ENCODE measurements at regions not wholly inside any gene's neighbourhood (a gene's known extent, or its start where the extent isn't known, plus 50 kb on each side); places are given as distances from the start of the nearest gene placed in this dataset.
"Not testable (repeated sequence)": the region's sequence is repeated elsewhere in the genome, so short reads cannot be mapped to it uniquely, and the experiment has no call there.

DNA sequence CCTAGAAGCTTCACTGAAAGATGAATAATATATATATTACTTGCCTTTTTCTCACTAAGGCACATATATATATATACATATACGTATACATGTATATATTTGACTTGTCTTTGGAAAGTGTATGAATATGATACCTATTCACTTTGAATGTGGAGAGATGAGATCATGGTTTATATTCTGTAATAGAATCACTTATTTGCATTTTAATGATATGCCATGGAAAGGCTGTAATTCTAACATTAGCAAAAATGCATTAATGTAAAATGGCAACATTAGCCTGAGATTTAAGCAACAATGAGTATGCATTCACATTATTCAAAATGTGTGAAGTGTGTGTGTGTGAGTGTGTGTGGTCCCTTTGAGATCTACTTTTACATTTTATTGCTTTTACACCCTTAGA is 54.5 kb upstream of the PRKD1 start:
- 70 to 94% methylated on average over 1 of the region's 1 CpG for WGBS, 2 donors
- DNase-seq, result no peak
- no peaks in the 10 kb centered on the region for H3K4me1 ChIP-seq
- H3K9me3 ChIP-seq, result no peaks in the 10 kb centered on the region
- H3K27ac ChIP-seq, result no peak overlapping the region
- no peaks in the 10 kb centered on the region for H3K27me3 ChIP-seq
- intact Hi-C loops (cut with DNase I), result no loop called here
- no peaks in the 10 kb centered on the region for H3K36me3 ChIP-seq
- TF ChIP-seq POLR2A (IDR thresholded peaks at IDR 0.05), result no peak
- TF ChIP-seq, protein P1, sequence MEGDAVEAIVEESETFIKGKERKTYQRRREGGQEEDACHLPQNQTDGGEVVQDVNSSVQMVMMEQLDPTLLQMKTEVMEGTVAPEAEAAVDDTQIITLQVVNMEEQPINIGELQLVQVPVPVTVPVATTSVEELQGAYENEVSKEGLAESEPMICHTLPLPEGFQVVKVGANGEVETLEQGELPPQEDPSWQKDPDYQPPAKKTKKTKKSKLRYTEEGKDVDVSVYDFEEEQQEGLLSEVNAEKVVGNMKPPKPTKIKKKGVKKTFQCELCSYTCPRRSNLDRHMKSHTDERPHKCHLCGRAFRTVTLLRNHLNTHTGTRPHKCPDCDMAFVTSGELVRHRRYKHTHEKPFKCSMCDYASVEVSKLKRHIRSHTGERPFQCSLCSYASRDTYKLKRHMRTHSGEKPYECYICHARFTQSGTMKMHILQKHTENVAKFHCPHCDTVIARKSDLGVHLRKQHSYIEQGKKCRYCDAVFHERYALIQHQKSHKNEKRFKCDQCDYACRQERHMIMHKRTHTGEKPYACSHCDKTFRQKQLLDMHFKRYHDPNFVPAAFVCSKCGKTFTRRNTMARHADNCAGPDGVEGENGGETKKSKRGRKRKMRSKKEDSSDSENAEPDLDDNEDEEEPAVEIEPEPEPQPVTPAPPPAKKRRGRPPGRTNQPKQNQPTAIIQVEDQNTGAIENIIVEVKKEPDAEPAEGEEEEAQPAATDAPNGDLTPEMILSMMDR (IDR thresholded peaks at IDR 0.05), result no peak
- no peak overlapping the region for H3K4me3 ChIP-seq

DNA sequence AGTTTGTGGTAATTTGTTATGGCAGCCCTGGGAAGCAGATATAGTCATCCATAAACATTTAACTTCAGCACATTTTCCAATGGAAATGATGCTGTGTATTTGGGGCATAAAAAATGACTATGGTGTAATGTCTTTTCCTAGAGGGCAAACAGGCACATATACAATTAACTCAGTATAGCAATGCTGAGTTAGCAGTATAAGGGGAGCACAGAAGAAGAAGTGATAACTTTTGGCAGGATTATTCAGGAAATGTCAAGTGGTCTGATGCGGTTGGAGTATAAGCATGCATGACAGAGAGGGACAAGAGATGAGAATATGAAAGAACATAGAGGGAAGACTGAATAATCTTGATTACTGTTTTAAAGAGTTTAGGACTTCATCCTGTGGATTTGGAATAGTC is 55.3 kb upstream of the PRKD1 start:
- TF ChIP-seq, protein P1 (IDR thresholded peaks at IDR 0.05), result no peak
- no peak for TF ChIP-seq POLR2A (IDR thresholded peaks at IDR 0.05)
- H3K4me3 ChIP-seq, result no peak overlapping the region
- H3K27ac ChIP-seq, result no peak overlapping the region
- no peaks in the 10 kb centered on the region for H3K27me3 ChIP-seq
- intact Hi-C loops (cut with DNase I), result no loop called here
- no peaks in the 10 kb centered on the region for H3K4me1 ChIP-seq
- no peak for DNase-seq
- H3K36me3 ChIP-seq, result no peaks in the 10 kb centered on the region
- WGBS, 2 donors, result 65 to 82% methylated on average over 1 of the region's 1 CpG
- no peaks in the 10 kb centered on the region for H3K9me3 ChIP-seq

DNA sequence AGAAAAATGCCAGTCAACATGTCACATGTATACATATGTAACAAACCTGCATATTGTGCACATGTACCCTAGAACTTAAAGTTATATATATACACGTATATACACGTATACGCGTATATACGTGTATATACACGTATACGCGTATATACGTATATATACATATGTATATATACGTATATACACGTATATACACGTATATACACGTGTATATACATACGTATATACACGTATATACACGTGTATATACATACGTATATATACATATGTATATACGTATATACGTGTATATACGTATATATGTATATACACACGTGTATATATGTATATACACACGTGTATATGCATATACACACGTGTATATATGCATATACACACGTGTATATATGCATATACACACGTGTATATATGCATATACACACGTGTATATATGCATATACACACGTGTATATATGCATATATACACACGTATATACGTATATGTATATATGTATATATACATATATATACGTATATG is 62.8 kb upstream of the PRKD1 start:
- DNase-seq; H3K27ac ChIP-seq; H3K4me3 ChIP-seq; H3K4me1 ChIP-seq; H3K27me3 ChIP-seq; H3K36me3 ChIP-seq; intact Hi-C loops (cut with DNase I); H3K9me3 ChIP-seq: not testable (repeated sequence)
- 79 to 85% methylated on average over 29 to 30 of the region's 30 CpGs for WGBS, 2 donors

DNA sequence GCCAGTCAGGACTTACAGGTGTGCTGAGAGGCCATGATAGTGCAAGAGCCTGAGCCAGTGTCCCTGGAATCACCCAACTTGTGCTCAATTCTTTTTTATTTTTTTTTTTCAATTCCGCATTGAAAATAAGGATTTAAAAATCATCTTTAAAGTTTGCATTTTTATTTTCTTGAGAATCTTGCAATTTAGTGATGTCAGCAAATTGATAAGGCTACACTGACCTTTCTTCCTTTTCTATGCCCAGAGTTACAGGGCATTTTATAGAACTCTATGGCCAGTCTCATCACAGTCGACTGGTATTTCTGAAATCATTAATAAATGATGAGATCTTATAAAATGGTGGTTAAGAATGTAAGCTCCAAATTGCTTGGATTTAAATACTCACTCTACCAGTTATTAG is 63.3 kb upstream of the PRKD1 start:
- intact Hi-C loops (cut with DNase I), result no loop called here
- no peak for TF ChIP-seq POLR2A (IDR thresholded peaks at IDR 0.05)
- TF ChIP-seq, protein P1 (IDR thresholded peaks at IDR 0.05), result no peak
- DNase-seq, result no peak
- WGBS, 2 donors, result 87 to 88% methylated on average over 2 of the region's 2 CpGs
- H3K27me3 ChIP-seq, result no peaks in the 10 kb centered on the region
- H3K36me3 ChIP-seq, result no peaks in the 10 kb centered on the region
- H3K9me3 ChIP-seq, result no peaks in the 10 kb centered on the region
- no peak overlapping the region for H3K27ac ChIP-seq
- H3K4me3 ChIP-seq, result no peak overlapping the region
- H3K4me1 ChIP-seq, result no peaks in the 10 kb centered on the region

DNA sequence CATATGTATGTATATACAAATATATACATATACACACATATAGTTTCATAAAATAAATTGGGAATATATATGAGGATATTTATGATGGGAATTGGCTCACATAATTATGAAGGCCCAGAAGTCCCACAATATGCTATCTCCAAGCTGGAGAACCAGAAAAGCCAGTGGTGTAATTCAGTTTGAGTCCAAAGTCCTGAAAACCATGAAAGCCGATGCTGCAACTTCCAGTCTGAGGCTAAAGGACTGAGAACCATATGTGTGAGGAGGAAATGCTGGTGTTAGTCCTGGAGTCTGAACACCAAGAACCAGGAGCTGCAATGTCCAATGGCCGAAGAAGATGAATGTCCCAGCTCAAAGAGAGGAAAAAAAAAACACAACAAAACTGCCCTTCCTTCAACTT is 65.5 kb upstream of the PRKD1 start:
- Histone ChIP-seq H3K4me1 (no peaks in the 10 kb centered on the region), H3K4me3 (no peak overlapping the region), H3K36me3 (no peaks in the 10 kb centered on the region), H3K27me3 (no peaks in the 10 kb centered on the region), H3K9me3 (no peaks in the 10 kb centered on the region), H3K27ac (no peak overlapping the region)
- intact Hi-C loops (cut with DNase I), result no loop called here
- TF ChIP-seq POLR2A (IDR thresholded peaks at IDR 0.05), result no peak
- TF ChIP-seq, protein P1 (IDR thresholded peaks at IDR 0.05), result no peak
- WGBS, 2 donors, result 81 to 84% methylated on average over 2 of the region's 2 CpGs
- DNase-seq, result no peak

DNA sequence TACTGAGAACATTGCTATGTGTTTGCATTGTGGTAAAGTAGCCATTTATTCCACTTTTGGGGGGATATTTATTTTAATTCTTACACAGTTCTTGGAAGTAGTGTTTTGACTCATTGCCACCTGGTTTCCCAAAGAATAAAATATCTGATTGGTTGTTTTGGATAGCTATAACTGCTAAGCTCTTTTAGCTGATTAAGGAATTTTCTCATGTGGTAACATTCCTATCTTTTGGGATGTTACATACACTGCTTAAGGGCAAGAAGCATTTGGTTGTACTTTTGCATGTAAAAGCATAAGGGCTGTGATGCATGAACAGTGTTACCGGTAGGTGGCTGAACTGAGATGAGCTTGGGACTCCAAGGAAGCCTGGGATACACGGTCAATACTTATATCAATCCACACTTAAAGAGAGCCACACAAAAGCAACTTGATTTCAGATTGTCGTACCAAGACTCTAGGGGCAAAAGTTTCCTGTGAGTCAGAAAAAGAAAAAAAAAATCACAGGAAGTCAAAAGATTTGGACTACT is 71.4 kb upstream of the PRKD1 start:
- H3K27me3 ChIP-seq, result no peaks in the 10 kb centered on the region
- no peak for TF ChIP-seq POLR2A (IDR thresholded peaks at IDR 0.05)
- TF ChIP-seq, protein P1 (IDR thresholded peaks at IDR 0.05), result no peak
- H3K27ac ChIP-seq, result no peak overlapping the region
- H3K4me1 ChIP-seq, result no peaks in the 10 kb centered on the region
- no peak for DNase-seq
- WGBS, 2 donors, result 43 to 45% methylated on average over 3 of the region's 3 CpGs
- H3K4me3 ChIP-seq, result no peak overlapping the region
- no peaks in the 10 kb centered on the region for H3K36me3 ChIP-seq
- H3K9me3 ChIP-seq, result no peaks in the 10 kb centered on the region
- intact Hi-C loops (cut with DNase I), result no loop called here

Measured in esophagus squamous epithelium (tissue), 5 donors.